Activated CD4-positive, CD25-positive, alpha-beta regulatory T cell treated with anti-CD3 and anti-CD28 coated beads, Interleukin-2, amount 50 U/mL, for 24 hours (primary cell): ENCODE measurements at regions not wholly inside any gene's neighbourhood (a gene's known extent, or its start where the extent isn't known, plus 50 kb on each side); places are given as distances from the start of the nearest gene placed in this dataset.
"Not testable (repeated sequence)": the region's sequence is repeated elsewhere in the genome, so short reads cannot be mapped to it uniquely, and the experiment has no call there.

Experiments used
- ATAC-seq, 2 donors: fragments of 150-1000 bp; cut with Tn5 transposase; one replicate each; pipeline ENCODE4 v1.10.0; 2021; ENCODE audit warnings: mild to moderate bottlenecking in 1 of 2, moderate library complexity in 1 of 2

GRCh38 chr4:158958489-158959270 is 144.2 kb upstream of the RAPGEF2 start:
- no peak for ATAC-seq

GRCh38 chr4:158962393-158962792 is 140.5 kb upstream of the RAPGEF2 start:
- ATAC-seq, result no peak

GRCh38 chr4:158963282-158963681 is 139.6 kb upstream of the RAPGEF2 start:
- not testable (repeated sequence) for ATAC-seq

- no peak for ATAC-seq
Observed at GRCh38 chr4:158964114-158964727, 138.7 kb upstream of the RAPGEF2 start.

- no peak for ATAC-seq
Observed at GRCh38 chr4:158964728-158965124, 138.2 kb upstream of the RAPGEF2 start.

- no peak for ATAC-seq
Observed at GRCh38 chr4:158965226-158965625, 137.7 kb upstream of the RAPGEF2 start.

GRCh38 chr4:158966091-158966490 is 136.8 kb upstream of the RAPGEF2 start:
- no peak for ATAC-seq

GRCh38 chr4:158968961-158969360 is 133.9 kb upstream of the RAPGEF2 start:
- ATAC-seq, result no peak

GRCh38 chr4:158970812-158971211 is 132.1 kb upstream of the RAPGEF2 start:
- no peak for ATAC-seq

GRCh38 chr4:158974438-158974837 is 128.4 kb upstream of the RAPGEF2 start:
- not testable (repeated sequence) for ATAC-seq

- ATAC-seq, result not testable (repeated sequence)
Observed at GRCh38 chr4:158980711-158981110, 122.2 kb upstream of the RAPGEF2 start.

- no peak for ATAC-seq
Observed at GRCh38 chr4:158991534-158992155, 111.2 kb upstream of the RAPGEF2 start.

GRCh38 chr4:158993891-158994290 is 109.0 kb upstream of the RAPGEF2 start:
- ATAC-seq, result no peak

- ATAC-seq, result no peak
Observed at GRCh38 chr4:158995040-158995439, 107.8 kb upstream of the RAPGEF2 start.

- no peak for ATAC-seq
Observed at GRCh38 chr4:158995965-158996364, 106.9 kb upstream of the RAPGEF2 start.

- no peak for ATAC-seq
Observed at GRCh38 chr4:158996669-158997074, 106.2 kb upstream of the RAPGEF2 start.

- ATAC-seq, result no peak
Observed at GRCh38 chr4:158997660-158998349, 105.1 kb upstream of the RAPGEF2 start.

- ATAC-seq, result no peak
Observed at GRCh38 chr4:158998624-158999023, 104.3 kb upstream of the RAPGEF2 start.

GRCh38 chr4:158999166-158999682 is 103.7 kb upstream of the RAPGEF2 start:
- no peak for ATAC-seq

GRCh38 chr4:158999849-159000248 is 103.0 kb upstream of the RAPGEF2 start:
- no peak for ATAC-seq

- no peak for ATAC-seq
Observed at GRCh38 chr4:159002950-159003349, 99.9 kb upstream of the RAPGEF2 start.

- ATAC-seq, result no peak
Observed at GRCh38 chr4:159003420-159004253, 99.2 kb upstream of the RAPGEF2 start.
